ENCODE measurements at regions not wholly inside any gene's neighbourhood (a gene's known extent, or its start where the extent isn't known, plus 50 kb on each side); places are given as distances from the start of the nearest gene placed in this dataset.
A peak's percentile ranks its signal among the peaks of the same experiment; 100 is the strongest.

DNA sequence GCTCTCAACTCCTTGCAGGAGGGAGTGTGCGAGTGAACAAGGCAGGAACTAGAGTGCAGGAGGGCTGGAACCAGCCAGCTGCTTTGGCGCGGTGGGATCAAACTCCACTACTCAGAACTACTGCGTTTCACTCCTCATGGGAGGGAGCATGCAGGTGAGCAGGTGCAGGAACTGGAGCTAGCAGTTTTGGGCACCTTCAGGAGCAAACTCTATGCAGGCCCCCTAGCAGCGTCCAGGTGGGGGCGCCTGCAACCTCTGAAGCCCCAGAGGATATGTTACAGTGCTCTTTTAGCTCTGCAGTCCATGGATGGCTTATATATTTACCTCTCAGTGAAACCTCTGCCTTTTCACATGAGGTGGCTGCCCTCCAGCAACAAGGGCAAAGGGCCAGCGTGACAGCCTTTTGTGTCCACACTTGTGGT lies 1303.4 kb downstream of the PCDH9 start:
- TF ChIP-seq, protein P1, sequence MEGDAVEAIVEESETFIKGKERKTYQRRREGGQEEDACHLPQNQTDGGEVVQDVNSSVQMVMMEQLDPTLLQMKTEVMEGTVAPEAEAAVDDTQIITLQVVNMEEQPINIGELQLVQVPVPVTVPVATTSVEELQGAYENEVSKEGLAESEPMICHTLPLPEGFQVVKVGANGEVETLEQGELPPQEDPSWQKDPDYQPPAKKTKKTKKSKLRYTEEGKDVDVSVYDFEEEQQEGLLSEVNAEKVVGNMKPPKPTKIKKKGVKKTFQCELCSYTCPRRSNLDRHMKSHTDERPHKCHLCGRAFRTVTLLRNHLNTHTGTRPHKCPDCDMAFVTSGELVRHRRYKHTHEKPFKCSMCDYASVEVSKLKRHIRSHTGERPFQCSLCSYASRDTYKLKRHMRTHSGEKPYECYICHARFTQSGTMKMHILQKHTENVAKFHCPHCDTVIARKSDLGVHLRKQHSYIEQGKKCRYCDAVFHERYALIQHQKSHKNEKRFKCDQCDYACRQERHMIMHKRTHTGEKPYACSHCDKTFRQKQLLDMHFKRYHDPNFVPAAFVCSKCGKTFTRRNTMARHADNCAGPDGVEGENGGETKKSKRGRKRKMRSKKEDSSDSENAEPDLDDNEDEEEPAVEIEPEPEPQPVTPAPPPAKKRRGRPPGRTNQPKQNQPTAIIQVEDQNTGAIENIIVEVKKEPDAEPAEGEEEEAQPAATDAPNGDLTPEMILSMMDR (IDR thresholded peaks at IDR 0.05): peak in 1 of 6 experiments; percentile 16
- no peak for TF ChIP-seq POLR2A (IDR thresholded peaks at IDR 0.05)
